HG03565 (cell line): ENCODE measurements at regions not wholly inside any gene's neighbourhood (a gene's known extent, or its start where the extent isn't known, plus 50 kb on each side); places are given as distances from the start of the nearest gene placed in this dataset.

ENCODE experiments used
- ATAC-seq: cut with Tn5 transposase; IDR thresholded peaks from one replicate; pipeline ENCODE4 v1.9.1; 2021; ENCODE audit warnings: mild to moderate bottlenecking, moderate library complexity; ENCODE audit not compliant: unreplicated experiment

DNA sequence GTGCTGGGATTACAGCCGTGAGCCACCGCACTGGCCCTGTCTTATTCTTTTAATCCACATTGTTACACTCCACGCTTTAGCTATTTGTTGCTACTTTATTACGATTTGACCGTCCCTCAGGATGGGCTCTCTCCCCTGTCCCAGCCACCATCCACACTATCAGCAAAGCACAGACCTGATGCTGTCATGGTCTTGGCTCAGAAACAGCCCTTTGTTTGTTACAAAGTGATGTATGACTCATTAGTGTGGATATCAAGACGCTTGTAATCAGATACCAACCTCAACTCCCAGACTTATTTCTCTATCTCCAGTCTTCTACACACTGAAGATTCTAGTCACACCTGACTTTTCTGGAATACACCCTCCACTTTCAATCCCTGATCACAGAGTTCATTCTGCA, 84.6 kb upstream of the FREM2 start:
- ATAC-seq, result no peak

GRCh38 chr13:38606699-38607535, 80.0 kb upstream of the FREM2 start:
- no peak for ATAC-seq

DNA sequence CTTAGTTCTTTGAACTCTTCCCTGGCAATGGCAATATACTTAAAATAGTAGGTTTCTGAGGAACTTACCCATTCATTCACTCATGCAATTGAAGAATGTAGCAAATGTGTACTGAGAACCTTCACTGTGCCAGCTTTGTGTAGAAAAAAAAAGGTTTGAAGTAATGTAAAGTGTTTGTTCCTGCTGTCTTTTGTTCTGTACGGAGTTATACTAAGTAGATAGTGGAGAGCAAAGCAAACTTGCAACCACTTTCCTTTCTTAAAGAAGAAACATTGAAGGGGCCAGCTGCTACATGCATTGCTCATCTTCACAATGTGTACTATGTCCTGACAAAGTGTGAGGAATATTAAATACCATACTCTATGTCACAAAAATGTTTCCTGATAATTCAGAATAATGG, 68.9 kb upstream of the FREM2 start:
- ATAC-seq, result no peak

- ATAC-seq, result no peak
These were observed 68.5 kb upstream of the FREM2 start for GRCh38 chr13:38618336-38618735.

DNA sequence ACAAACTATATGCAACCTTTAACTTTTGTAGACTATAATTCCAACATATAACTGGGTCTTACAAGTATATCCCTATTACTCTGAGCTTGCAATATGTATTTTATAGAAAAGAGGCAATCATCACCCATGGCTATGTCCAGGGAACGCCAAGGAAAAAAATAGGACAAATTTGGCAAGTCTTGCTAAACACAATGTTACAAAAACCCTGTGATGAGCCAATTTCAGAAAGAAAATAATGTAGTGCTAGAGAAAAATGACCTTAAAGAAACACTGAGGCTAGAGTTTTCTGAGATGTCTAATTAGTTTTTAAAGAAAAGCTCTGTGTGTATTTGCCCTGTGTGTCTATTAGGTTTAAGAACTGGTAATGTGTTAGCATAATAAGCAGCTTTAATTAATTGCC, 68.0 kb upstream of the FREM2 start:
- ATAC-seq, result no peak

DNA sequence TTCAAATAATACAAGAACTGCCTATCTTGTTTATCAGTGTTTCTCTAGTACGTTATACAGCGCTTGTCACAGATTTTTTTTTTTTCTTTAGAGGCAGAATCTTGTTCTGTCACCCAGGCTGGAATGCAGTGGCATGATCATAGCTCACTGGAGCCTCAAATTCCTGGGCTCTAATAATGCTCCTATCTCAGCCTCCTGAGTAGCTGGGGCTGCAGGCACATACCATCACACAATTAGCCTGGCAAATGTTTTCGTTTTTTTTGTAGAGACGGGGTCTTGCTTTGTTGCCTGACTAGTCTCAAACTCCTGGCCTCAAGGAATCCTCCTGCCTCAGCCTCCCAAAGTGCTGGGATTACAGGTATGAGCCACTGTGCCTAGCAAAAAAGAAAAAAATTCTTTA, 66.0 kb upstream of the FREM2 start:
- ATAC-seq, result no peak

- no peak for ATAC-seq
These were observed 62.1 kb upstream of the FREM2 start for GRCh38 chr13:38624822-38625221.

DNA sequence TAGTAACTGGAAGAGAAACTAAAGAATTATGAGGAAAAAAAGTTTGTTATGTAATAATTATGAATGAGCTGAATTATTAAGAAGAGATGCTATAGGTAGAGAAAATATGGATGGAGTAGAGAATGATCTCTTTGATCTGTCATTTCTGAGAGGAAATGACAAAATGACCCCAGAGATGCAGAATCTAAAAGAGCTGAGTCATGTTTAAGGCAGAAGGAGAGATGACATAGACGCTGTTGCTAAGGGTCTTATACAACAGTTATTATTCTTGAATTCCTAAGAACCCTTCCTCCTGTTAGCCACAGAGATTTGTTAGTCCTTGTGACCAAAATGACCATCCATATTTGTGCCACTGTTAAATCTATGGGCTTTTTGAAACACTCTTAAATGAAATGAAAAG, 58.3 kb upstream of the FREM2 start:
- ATAC-seq, result no peak

GRCh38 chr13:38630780-38631179, 56.1 kb upstream of the FREM2 start:
- ATAC-seq, result no peak

DNA sequence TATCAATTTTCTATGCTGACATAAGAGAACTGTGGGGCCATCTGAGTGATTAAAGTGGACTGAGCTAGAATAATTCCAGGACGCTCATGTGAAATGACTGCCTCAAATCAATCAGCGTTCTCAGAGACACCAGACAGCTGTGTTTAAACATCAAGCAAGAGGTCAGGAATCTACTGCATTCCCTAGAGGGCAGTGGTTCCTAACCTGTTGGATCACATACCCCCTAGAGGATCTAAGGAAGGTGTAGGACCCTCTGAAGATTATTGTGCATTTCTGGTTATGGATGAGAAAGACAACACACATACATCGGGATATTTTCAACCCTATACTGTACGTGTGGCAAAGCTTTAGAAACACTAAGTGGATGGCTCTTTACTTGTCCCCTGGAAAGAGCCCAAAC, 51.8 kb upstream of the FREM2 start:
- no peak for ATAC-seq

- no peak for ATAC-seq
These were observed 50.8 kb upstream of the FREM2 start for GRCh38 chr13:38636073-38636472.

- ATAC-seq, result no peak
These were observed 50.1 kb upstream of the FREM2 start for GRCh38 chr13:38636761-38637160.
